ENCODE measurements at regions not wholly inside any gene's neighbourhood (a gene's known extent, or its start where the extent isn't known, plus 50 kb on each side); places are given as distances from the start of the nearest gene placed in this dataset.
"Not testable (repeated sequence)": the region's sequence is repeated elsewhere in the genome, so short reads cannot be mapped to it uniquely, and the experiment has no call there.

GRCh38 chr7:13092708-13093005, 405.2 kb downstream of the ARL4A start:
- DNase-seq (ENCODE audit: low read depth in 2 of 2), result no peak

- DNase-seq (ENCODE audit: low read depth in 2 of 2), result no peak
Observed at GRCh38 chr7:13093160-13093559, 405.7 kb downstream of the ARL4A start.

- no peak for DNase-seq (ENCODE audit: low read depth in 2 of 2)
Observed at GRCh38 chr7:13097499-13097898, 410.1 kb downstream of the ARL4A start.

GRCh38 chr7:13098161-13098560, 410.7 kb downstream of the ARL4A start:
- no peak for DNase-seq (ENCODE audit: low read depth in 2 of 2)

GRCh38 chr7:13099154-13099795, 411.8 kb downstream of the ARL4A start:
- DNase-seq (ENCODE audit: low read depth in 2 of 2), result no peak

- no peak for DNase-seq (ENCODE audit: low read depth in 2 of 2)
Observed at GRCh38 chr7:13104128-13104527, 416.7 kb downstream of the ARL4A start.

GRCh38 chr7:13105209-13105608, 417.8 kb downstream of the ARL4A start:
- DNase-seq (ENCODE audit: low read depth in 2 of 2), result no peak

GRCh38 chr7:13106513-13106912, 419.1 kb downstream of the ARL4A start:
- no peak for DNase-seq (ENCODE audit: low read depth in 2 of 2)

- DNase-seq (ENCODE audit: low read depth in 2 of 2), result no peak
Observed at GRCh38 chr7:13107291-13107690, 419.9 kb downstream of the ARL4A start.

- DNase-seq (ENCODE audit: low read depth in 2 of 2), result no peak
Observed at GRCh38 chr7:13108061-13108460, 420.6 kb downstream of the ARL4A start.

GRCh38 chr7:13109201-13109600, 421.8 kb downstream of the ARL4A start:
- DNase-seq (ENCODE audit: low read depth in 2 of 2), result no peak

- no peak for DNase-seq (ENCODE audit: low read depth in 2 of 2)
Observed at GRCh38 chr7:13110107-13110506, 422.7 kb downstream of the ARL4A start.

- no peak for DNase-seq (ENCODE audit: low read depth in 2 of 2)
Observed at GRCh38 chr7:13111230-13111629, 423.8 kb downstream of the ARL4A start.

- not testable (repeated sequence) for DNase-seq (ENCODE audit: low read depth in 2 of 2)
Observed at GRCh38 chr7:13114240-13114639, 426.8 kb downstream of the ARL4A start.

- no peak for DNase-seq (ENCODE audit: low read depth in 2 of 2)
Observed at GRCh38 chr7:13115157-13115772, 427.8 kb downstream of the ARL4A start.

GRCh38 chr7:13115855-13116254, 428.4 kb downstream of the ARL4A start:
- no peak for DNase-seq (ENCODE audit: low read depth in 2 of 2)

GRCh38 chr7:13117103-13117502, 429.7 kb downstream of the ARL4A start:
- DNase-seq (ENCODE audit: low read depth in 2 of 2), result no peak

- DNase-seq (ENCODE audit: low read depth in 2 of 2), result no peak
Observed at GRCh38 chr7:13117592-13117991, 430.2 kb downstream of the ARL4A start.

- not testable (repeated sequence) for DNase-seq (ENCODE audit: low read depth in 2 of 2)
Observed at GRCh38 chr7:13124629-13125028, 437.2 kb downstream of the ARL4A start.

- DNase-seq (ENCODE audit: low read depth in 2 of 2), result no peak
Observed at GRCh38 chr7:13126347-13126746, 438.9 kb downstream of the ARL4A start.

- no peak for DNase-seq (ENCODE audit: low read depth in 2 of 2)
Observed at GRCh38 chr7:13130321-13130720, 442.9 kb downstream of the ARL4A start.

GRCh38 chr7:13130906-13131305, 443.5 kb downstream of the ARL4A start:
- DNase-seq (ENCODE audit: low read depth in 2 of 2), result not testable (repeated sequence)

- no peak for DNase-seq (ENCODE audit: low read depth in 2 of 2)
Observed at GRCh38 chr7:13132314-13132713, 444.9 kb downstream of the ARL4A start.

GRCh38 chr7:13136345-13136744, 448.9 kb downstream of the ARL4A start:
- not testable (repeated sequence) for DNase-seq (ENCODE audit: low read depth in 2 of 2)

Data from fibroblast of skin of left biceps (primary cell).